ENCODE measurements at regions not wholly inside any gene's neighbourhood (a gene's known extent, or its start where the extent isn't known, plus 50 kb on each side); places are given as distances from the start of the nearest gene placed in this dataset.
"Not testable (repeated sequence)": the region's sequence is repeated elsewhere in the genome, so short reads cannot be mapped to it uniquely, and the experiment has no call there.

GRCh38 chr12:24361877-24362580, 412.6 kb upstream of the SOX5 start:
- Histone ChIP-seq H3K4me3 (ENCODE audit: low read length) (no peak overlapping the region), H3K27me3 (ENCODE audit: control insufficient read depth, insufficient read depth, low read length) (no peaks in the 10 kb centered on the region), H3K36me3 (ENCODE audit: control insufficient read depth, insufficient read depth, low read length) (no peaks in the 10 kb centered on the region), H3K4me1 (ENCODE audit: control insufficient read depth, insufficient read depth, low read length) (no peaks in the 10 kb centered on the region; the same call in 1 of the 2 replicates), H3K27ac (ENCODE audit: low read length) (no peak overlapping the region), H3K9me3 (ENCODE audit: control insufficient read depth, insufficient read depth, low read length) (no peaks in the 10 kb centered on the region)
- no peak for DNase-seq (ENCODE audit: low read depth, low spot score)
- no CpG with 5 or more reads among the region's 6 CpGs for WGBS (ENCODE audit: insufficient coverage, insufficient read length)

- no peak overlapping the region for H3K27ac ChIP-seq (ENCODE audit: low read length)
- H3K4me1 ChIP-seq (ENCODE audit: control insufficient read depth, insufficient read depth, low read length), result no peaks in the 10 kb centered on the region; the same call in 1 of the 2 replicates
- H3K36me3 ChIP-seq (ENCODE audit: control insufficient read depth, insufficient read depth, low read length), result no peaks in the 10 kb centered on the region
- WGBS (ENCODE audit: insufficient coverage, insufficient read length), result no CpG with 5 or more reads among the region's 5 CpGs
- DNase-seq (ENCODE audit: low read depth, low spot score), result no peak
- H3K9me3 ChIP-seq (ENCODE audit: control insufficient read depth, insufficient read depth, low read length), result no peaks in the 10 kb centered on the region
- no peaks in the 10 kb centered on the region for H3K27me3 ChIP-seq (ENCODE audit: control insufficient read depth, insufficient read depth, low read length)
- no peak overlapping the region for H3K4me3 ChIP-seq (ENCODE audit: low read length)
Measured at GRCh38 chr12:24360907-24361306, 411.4 kb upstream of the SOX5 start.

- no peak for DNase-seq (ENCODE audit: low read depth, low spot score)
- no CpG with 5 or more reads among the region's 4 CpGs for WGBS (ENCODE audit: insufficient coverage, insufficient read length)
- no peak overlapping the region for H3K27ac ChIP-seq (ENCODE audit: low read length)
- H3K4me3 ChIP-seq (ENCODE audit: low read length), result no peak overlapping the region
- no peaks in the 10 kb centered on the region; the same call in 1 of the 2 replicates for H3K4me1 ChIP-seq (ENCODE audit: control insufficient read depth, insufficient read depth, low read length)
- H3K36me3 ChIP-seq (ENCODE audit: control insufficient read depth, insufficient read depth, low read length), result no peaks in the 10 kb centered on the region
- no peaks in the 10 kb centered on the region for H3K27me3 ChIP-seq (ENCODE audit: control insufficient read depth, insufficient read depth, low read length)
- no peaks in the 10 kb centered on the region for H3K9me3 ChIP-seq (ENCODE audit: control insufficient read depth, insufficient read depth, low read length)
Measured at GRCh38 chr12:24360461-24360860, 411.0 kb upstream of the SOX5 start.

- DNase-seq (ENCODE audit: low read depth, low spot score), result no peak
- no peak overlapping the region for H3K4me3 ChIP-seq (ENCODE audit: low read length)
- WGBS (ENCODE audit: insufficient coverage, insufficient read length), result no CpG with 5 or more reads among the region's 1 CpG
- H3K9me3 ChIP-seq (ENCODE audit: control insufficient read depth, insufficient read depth, low read length), result no peaks in the 10 kb centered on the region
- no peaks in the 10 kb centered on the region for H3K27me3 ChIP-seq (ENCODE audit: control insufficient read depth, insufficient read depth, low read length)
- H3K4me1 ChIP-seq (ENCODE audit: control insufficient read depth, insufficient read depth, low read length), result no peaks in the 10 kb centered on the region; the same call in 1 of the 2 replicates
- no peak overlapping the region for H3K27ac ChIP-seq (ENCODE audit: low read length)
- no peaks in the 10 kb centered on the region for H3K36me3 ChIP-seq (ENCODE audit: control insufficient read depth, insufficient read depth, low read length)
Measured at GRCh38 chr12:24360057-24360456, 410.6 kb upstream of the SOX5 start.

GRCh38 chr12:24359418-24359817, 409.9 kb upstream of the SOX5 start:
- no peak for DNase-seq (ENCODE audit: low read depth, low spot score)
- no peaks in the 10 kb centered on the region; the same call in 1 of the 2 replicates for H3K4me1 ChIP-seq (ENCODE audit: control insufficient read depth, insufficient read depth, low read length)
- WGBS (ENCODE audit: insufficient coverage, insufficient read length), result no CpG with 5 or more reads among the region's 1 CpG
- H3K9me3 ChIP-seq (ENCODE audit: control insufficient read depth, insufficient read depth, low read length), result no peaks in the 10 kb centered on the region
- H3K27ac ChIP-seq (ENCODE audit: low read length), result no peak overlapping the region
- no peaks in the 10 kb centered on the region for H3K36me3 ChIP-seq (ENCODE audit: control insufficient read depth, insufficient read depth, low read length)
- H3K27me3 ChIP-seq (ENCODE audit: control insufficient read depth, insufficient read depth, low read length), result no peaks in the 10 kb centered on the region
- H3K4me3 ChIP-seq (ENCODE audit: low read length), result no peak overlapping the region

- Histone ChIP-seq H3K36me3 (ENCODE audit: control insufficient read depth, insufficient read depth, low read length) (no peaks in the 10 kb centered on the region), H3K27ac (ENCODE audit: low read length) (no peak overlapping the region), H3K4me3 (ENCODE audit: low read length) (no peak overlapping the region), H3K27me3 (ENCODE audit: control insufficient read depth, insufficient read depth, low read length) (no peaks in the 10 kb centered on the region), H3K4me1 (ENCODE audit: control insufficient read depth, insufficient read depth, low read length) (no peaks in the 10 kb centered on the region; the same call in 1 of the 2 replicates), H3K9me3 (ENCODE audit: control insufficient read depth, insufficient read depth, low read length) (no peaks in the 10 kb centered on the region)
- WGBS (ENCODE audit: insufficient coverage, insufficient read length), result no CpG with 5 or more reads among the region's 3 CpGs
- no peak for DNase-seq (ENCODE audit: low read depth, low spot score)
Measured at GRCh38 chr12:24356240-24356804, 406.9 kb upstream of the SOX5 start.

GRCh38 chr12:24352363-24352762, 402.9 kb upstream of the SOX5 start:
- Histone ChIP-seq H3K9me3 (ENCODE audit: control insufficient read depth, insufficient read depth, low read length) (no peaks in the 10 kb centered on the region), H3K4me1 (ENCODE audit: control insufficient read depth, insufficient read depth, low read length) (no peaks in the 10 kb centered on the region; the same call in 1 of the 2 replicates), H3K4me3 (ENCODE audit: low read length) (no peak overlapping the region), H3K27ac (ENCODE audit: low read length) (no peak overlapping the region), H3K36me3 (ENCODE audit: control insufficient read depth, insufficient read depth, low read length) (no peaks in the 10 kb centered on the region), H3K27me3 (ENCODE audit: control insufficient read depth, insufficient read depth, low read length) (no peaks in the 10 kb centered on the region)
- DNase-seq (ENCODE audit: low read depth, low spot score), result no peak
- WGBS (ENCODE audit: insufficient coverage, insufficient read length), result no CpG with 5 or more reads among the region's 5 CpGs

GRCh38 chr12:24349051-24349799, 399.8 kb upstream of the SOX5 start:
- no peaks in the 10 kb centered on the region; the same call in 1 of the 2 replicates for H3K4me1 ChIP-seq (ENCODE audit: control insufficient read depth, insufficient read depth, low read length)
- no peak for DNase-seq (ENCODE audit: low read depth, low spot score)
- no peaks in the 10 kb centered on the region for H3K9me3 ChIP-seq (ENCODE audit: control insufficient read depth, insufficient read depth, low read length)
- H3K36me3 ChIP-seq (ENCODE audit: control insufficient read depth, insufficient read depth, low read length), result no peaks in the 10 kb centered on the region
- no peak overlapping the region for H3K27ac ChIP-seq (ENCODE audit: low read length)
- H3K4me3 ChIP-seq (ENCODE audit: low read length), result no peak overlapping the region
- no peaks in the 10 kb centered on the region for H3K27me3 ChIP-seq (ENCODE audit: control insufficient read depth, insufficient read depth, low read length)
- no CpG with 5 or more reads among the region's 4 CpGs for WGBS (ENCODE audit: insufficient coverage, insufficient read length)

- not testable (repeated sequence) for H3K27me3 ChIP-seq (ENCODE audit: control insufficient read depth, insufficient read depth, low read length); DNase-seq (ENCODE audit: low read depth, low spot score); H3K4me3 ChIP-seq (ENCODE audit: low read length); H3K9me3 ChIP-seq (ENCODE audit: control insufficient read depth, insufficient read depth, low read length); H3K27ac ChIP-seq (ENCODE audit: low read length); H3K36me3 ChIP-seq (ENCODE audit: control insufficient read depth, insufficient read depth, low read length); H3K4me1 ChIP-seq (ENCODE audit: control insufficient read depth, insufficient read depth, low read length)
- WGBS (ENCODE audit: insufficient coverage, insufficient read length), result no CpG with 5 or more reads among the region's 5 CpGs
Measured at GRCh38 chr12:24348180-24348579, 398.7 kb upstream of the SOX5 start.

- no peaks in the 10 kb centered on the region for H3K36me3 ChIP-seq (ENCODE audit: control insufficient read depth, insufficient read depth, low read length)
- no peak for DNase-seq (ENCODE audit: low read depth, low spot score)
- H3K27ac ChIP-seq (ENCODE audit: low read length), result no peak overlapping the region
Measured at GRCh38 chr12:24328261-24328660, 378.8 kb upstream of the SOX5 start.

More at GRCh38 chr12:24328261-24328660, 378.8 kb upstream of the SOX5 start:
- no peaks in the 10 kb centered on the region for H3K9me3 ChIP-seq (ENCODE audit: control insufficient read depth, insufficient read depth, low read length)
- no peak overlapping the region for H3K4me3 ChIP-seq (ENCODE audit: low read length)
- H3K27me3 ChIP-seq (ENCODE audit: control insufficient read depth, insufficient read depth, low read length), result no peaks in the 10 kb centered on the region
- H3K4me1 ChIP-seq (ENCODE audit: control insufficient read depth, insufficient read depth, low read length), result no peaks in the 10 kb centered on the region
